ENCODE measurements at regions not wholly inside any gene's neighbourhood (a gene's known extent, or its start where the extent isn't known, plus 50 kb on each side); places are given as distances from the start of the nearest gene placed in this dataset.

GRCh38 chr2:53095664-53096063, 671.9 kb upstream of the CHAC2 start:
- H3K9ac ChIP-seq (ENCODE audit: low read depth in 1 of 3, low read length in 3 of 3) = no peak overlapping the region
- no peak overlapping the region for H3K27ac ChIP-seq (ENCODE audit: low read depth, low read length)

DNA sequence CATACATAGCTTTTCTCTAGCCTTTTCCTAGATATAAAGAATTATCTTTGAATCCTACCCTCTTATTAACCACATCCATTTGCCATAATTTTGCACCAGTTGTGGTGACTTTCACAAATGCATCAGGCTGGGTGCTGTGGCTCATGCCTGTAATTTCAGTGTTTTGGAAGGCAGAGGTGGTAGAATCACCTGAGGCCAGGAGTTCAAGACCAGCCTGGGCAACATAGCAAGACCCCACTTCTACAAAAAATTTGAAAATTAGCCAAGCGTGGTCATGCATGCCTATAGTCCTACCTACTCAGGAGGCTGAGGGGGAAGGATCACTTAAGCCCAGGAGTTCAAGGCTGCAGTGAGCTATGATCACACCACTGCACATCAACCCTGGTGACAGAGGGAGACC, 672.4 kb upstream of the CHAC2 start:
- Histone ChIP-seq H3K9me3 (ENCODE audit: control insufficient read depth in 3 of 3, low read length in 3 of 3) (no peaks in the 10 kb centered on the region), H3K27ac (ENCODE audit: low read depth, low read length) (no peak overlapping the region), H3K36me3 (ENCODE audit: control insufficient read depth in 3 of 3, insufficient read depth in 3 of 3, low read length in 3 of 3) (no peaks in the 10 kb centered on the region), H3K27me3 (ENCODE audit: control insufficient read depth in 3 of 3, insufficient read depth in 3 of 3, low read length in 3 of 3) (no peaks in the 10 kb centered on the region), H3K4me3 (ENCODE audit: low read length in 3 of 3) (no peak overlapping the region), H3K4me1 (ENCODE audit: control insufficient read depth in 3 of 3, insufficient read depth in 3 of 3, low read length in 3 of 3) (no peaks in the 10 kb centered on the region), H3K9ac (ENCODE audit: low read depth in 1 of 3, low read length in 3 of 3) (no peak overlapping the region)

More at GRCh38 chr2:53095664-53096063, 671.9 kb upstream of the CHAC2 start:
- H3K9me3 ChIP-seq (ENCODE audit: control insufficient read depth in 3 of 3, low read length in 3 of 3) = no peaks in the 10 kb centered on the region
- H3K4me1 ChIP-seq (ENCODE audit: control insufficient read depth in 3 of 3, insufficient read depth in 3 of 3, low read length in 3 of 3) = no peaks in the 10 kb centered on the region
- no peaks in the 10 kb centered on the region for H3K36me3 ChIP-seq (ENCODE audit: control insufficient read depth in 3 of 3, insufficient read depth in 3 of 3, low read length in 3 of 3)
- H3K4me3 ChIP-seq (ENCODE audit: low read length in 3 of 3) = no peak overlapping the region
- no peaks in the 10 kb centered on the region for H3K27me3 ChIP-seq (ENCODE audit: control insufficient read depth in 3 of 3, insufficient read depth in 3 of 3, low read length in 3 of 3)

GRCh38 chr2:53093355-53093754, 674.2 kb upstream of the CHAC2 start:
- H3K27me3 ChIP-seq (ENCODE audit: control insufficient read depth in 3 of 3, insufficient read depth in 3 of 3, low read length in 3 of 3) = no peaks in the 10 kb centered on the region
- H3K4me1 ChIP-seq (ENCODE audit: control insufficient read depth in 3 of 3, insufficient read depth in 3 of 3, low read length in 3 of 3) = no peaks in the 10 kb centered on the region
- no peak overlapping the region for H3K27ac ChIP-seq (ENCODE audit: low read depth, low read length)
- no peaks in the 10 kb centered on the region for H3K9me3 ChIP-seq (ENCODE audit: control insufficient read depth in 3 of 3, low read length in 3 of 3)
- no peak overlapping the region for H3K9ac ChIP-seq (ENCODE audit: low read depth in 1 of 3, low read length in 3 of 3)
- H3K4me3 ChIP-seq (ENCODE audit: low read length in 3 of 3) = no peak overlapping the region
- H3K36me3 ChIP-seq (ENCODE audit: control insufficient read depth in 3 of 3, insufficient read depth in 3 of 3, low read length in 3 of 3) = no peaks in the 10 kb centered on the region

DNA sequence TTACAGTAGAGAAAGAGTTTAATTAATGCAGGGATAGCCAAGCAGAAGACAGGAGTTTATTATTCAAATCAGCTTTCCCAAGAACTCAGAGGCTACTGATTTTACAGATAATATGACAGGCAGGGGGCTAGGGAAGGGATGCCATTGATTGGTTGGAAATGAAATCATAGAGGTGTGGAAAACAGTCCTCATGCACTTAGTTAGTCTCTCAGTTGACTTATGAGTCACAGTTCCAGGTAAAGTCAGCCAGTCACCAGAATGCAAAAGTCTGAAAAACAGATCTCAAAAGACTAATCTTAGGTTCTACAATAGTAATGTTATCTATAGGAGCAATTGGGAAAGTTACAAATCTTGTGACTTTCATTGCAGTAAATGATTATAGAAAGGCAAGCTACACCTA, 676.4 kb upstream of the CHAC2 start:
- Histone ChIP-seq H3K27me3 (ENCODE audit: control insufficient read depth in 3 of 3, insufficient read depth in 3 of 3, low read length in 3 of 3) (no peaks in the 10 kb centered on the region), H3K4me1 (ENCODE audit: control insufficient read depth in 3 of 3, insufficient read depth in 3 of 3, low read length in 3 of 3) (no peaks in the 10 kb centered on the region), H3K9ac (ENCODE audit: low read depth in 1 of 3, low read length in 3 of 3) (no peak overlapping the region), H3K9me3 (ENCODE audit: control insufficient read depth in 3 of 3, low read length in 3 of 3) (no peaks in the 10 kb centered on the region), H3K4me3 (ENCODE audit: low read length in 3 of 3) (no peak overlapping the region), H3K36me3 (ENCODE audit: control insufficient read depth in 3 of 3, insufficient read depth in 3 of 3, low read length in 3 of 3) (no peaks in the 10 kb centered on the region), H3K27ac (ENCODE audit: low read depth, low read length) (no peak overlapping the region)

DNA sequence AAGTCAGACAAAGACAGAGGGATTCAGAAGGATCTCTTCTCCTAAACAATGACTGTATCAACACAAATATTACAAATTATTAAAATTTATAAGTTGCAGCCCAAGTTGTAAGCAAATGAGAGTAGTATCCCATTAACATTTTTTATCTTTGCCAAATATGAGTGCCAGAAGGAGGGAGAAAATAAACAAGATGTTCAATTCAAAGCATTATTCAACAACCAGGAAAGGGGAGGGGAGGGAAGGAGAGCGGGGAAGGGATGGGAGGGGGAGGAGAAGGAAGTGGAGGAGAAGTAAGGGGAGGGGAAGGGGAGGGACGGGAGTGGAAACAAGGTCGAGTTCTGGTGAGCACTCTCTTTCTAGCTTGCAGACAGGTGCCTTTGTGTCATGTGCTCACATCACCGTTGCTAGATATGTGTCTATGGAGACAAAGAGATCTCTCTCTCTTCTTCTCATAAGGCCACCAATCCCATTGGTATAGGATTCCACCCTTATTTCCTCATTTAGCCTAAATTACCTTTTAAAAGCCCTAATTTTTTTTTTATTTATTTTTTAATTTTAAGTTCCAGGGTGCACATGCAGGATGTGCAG, 679.6 kb upstream of the CHAC2 start:
- no peaks in the 10 kb centered on the region for H3K27me3 ChIP-seq (ENCODE audit: control insufficient read depth in 3 of 3, insufficient read depth in 3 of 3, low read length in 3 of 3)

DNA sequence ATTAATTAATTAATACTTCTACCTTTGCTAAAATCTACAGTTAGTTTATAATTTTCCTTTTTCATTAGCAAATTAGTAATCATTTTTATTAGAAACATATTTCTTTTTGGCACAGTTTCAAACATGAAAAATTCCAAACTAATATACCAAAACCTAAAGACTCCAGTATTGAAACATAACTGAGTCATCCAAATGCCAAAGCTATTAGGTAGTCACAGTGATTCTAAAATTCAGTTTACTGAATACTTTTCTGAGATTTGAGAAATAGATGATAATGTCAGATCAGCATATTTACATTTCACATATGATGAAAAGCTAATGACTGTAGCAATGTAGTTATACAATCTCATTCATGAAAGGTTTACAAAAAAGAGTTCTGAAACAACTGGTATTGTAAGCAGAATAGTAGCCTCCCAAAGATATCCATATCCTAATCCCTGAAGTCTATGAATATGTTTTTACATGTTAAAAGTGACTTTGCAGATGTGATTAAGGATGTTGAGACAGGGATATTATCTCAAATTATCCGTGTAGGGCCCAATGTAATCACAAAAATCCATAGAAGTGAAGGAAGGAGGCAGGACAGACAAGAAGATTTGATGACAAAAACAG, 680.2 kb upstream of the CHAC2 start:
- no peaks in the 10 kb centered on the region for H3K27me3 ChIP-seq (ENCODE audit: control insufficient read depth in 3 of 3, insufficient read depth in 3 of 3, low read length in 3 of 3)
- no peaks in the 10 kb centered on the region for H3K4me1 ChIP-seq (ENCODE audit: control insufficient read depth in 3 of 3, insufficient read depth in 3 of 3, low read length in 3 of 3)
- no peak overlapping the region for H3K9ac ChIP-seq (ENCODE audit: low read depth in 1 of 3, low read length in 3 of 3)
- H3K27ac ChIP-seq (ENCODE audit: low read depth, low read length) = no peak overlapping the region
- H3K4me3 ChIP-seq (ENCODE audit: low read length in 3 of 3) = no peak overlapping the region
- no peaks in the 10 kb centered on the region for H3K9me3 ChIP-seq (ENCODE audit: control insufficient read depth in 3 of 3, low read length in 3 of 3)
- H3K36me3 ChIP-seq (ENCODE audit: control insufficient read depth in 3 of 3, insufficient read depth in 3 of 3, low read length in 3 of 3) = no peaks in the 10 kb centered on the region

More for the DNA sequence above, 679.6 kb upstream of the CHAC2 start:
- Histone ChIP-seq H3K9me3 (ENCODE audit: control insufficient read depth in 3 of 3, low read length in 3 of 3) (no peaks in the 10 kb centered on the region), H3K27ac (ENCODE audit: low read depth, low read length) (no peak overlapping the region), H3K9ac (ENCODE audit: low read depth in 1 of 3, low read length in 3 of 3) (no peak overlapping the region), H3K4me1 (ENCODE audit: control insufficient read depth in 3 of 3, insufficient read depth in 3 of 3, low read length in 3 of 3) (no peaks in the 10 kb centered on the region), H3K4me3 (ENCODE audit: low read length in 3 of 3) (no peak overlapping the region), H3K36me3 (ENCODE audit: control insufficient read depth in 3 of 3, insufficient read depth in 3 of 3, low read length in 3 of 3) (no peaks in the 10 kb centered on the region)

DNA sequence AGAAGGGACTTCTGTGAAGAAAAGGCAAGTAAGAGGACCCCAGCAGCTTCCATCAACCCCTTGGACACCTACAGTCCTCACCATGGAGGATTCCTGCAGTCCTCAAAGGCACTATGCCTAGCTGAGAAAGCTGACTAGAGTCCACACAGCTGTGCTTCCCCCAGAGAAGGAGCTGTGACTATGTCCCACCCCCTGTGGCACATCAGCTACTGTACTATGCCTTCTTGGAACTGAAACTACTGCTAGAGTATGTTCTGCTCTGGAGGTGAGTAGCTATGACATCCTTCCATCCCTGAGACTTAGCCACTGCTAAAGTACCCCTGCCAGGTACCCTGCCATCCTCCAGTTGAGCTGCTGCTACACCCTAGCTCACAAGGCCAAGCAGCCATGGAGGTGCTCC, 690.2 kb upstream of the CHAC2 start:
- Histone ChIP-seq H3K9ac (ENCODE audit: low read depth in 1 of 3, low read length in 3 of 3) (no peak overlapping the region), H3K4me3 (ENCODE audit: low read length in 3 of 3) (no peak overlapping the region), H3K27me3 (ENCODE audit: control insufficient read depth in 3 of 3, insufficient read depth in 3 of 3, low read length in 3 of 3) (no peaks in the 10 kb centered on the region), H3K27ac (ENCODE audit: low read depth, low read length) (no peak overlapping the region), H3K4me1 (ENCODE audit: control insufficient read depth in 3 of 3, insufficient read depth in 3 of 3, low read length in 3 of 3) (no peaks in the 10 kb centered on the region), H3K36me3 (ENCODE audit: control insufficient read depth in 3 of 3, insufficient read depth in 3 of 3, low read length in 3 of 3) (no peaks in the 10 kb centered on the region), H3K9me3 (ENCODE audit: control insufficient read depth in 3 of 3, low read length in 3 of 3) (peaks cover 2 to 4% (median 3%) of the 10 kb centered on the region in 3 donors)

DNA sequence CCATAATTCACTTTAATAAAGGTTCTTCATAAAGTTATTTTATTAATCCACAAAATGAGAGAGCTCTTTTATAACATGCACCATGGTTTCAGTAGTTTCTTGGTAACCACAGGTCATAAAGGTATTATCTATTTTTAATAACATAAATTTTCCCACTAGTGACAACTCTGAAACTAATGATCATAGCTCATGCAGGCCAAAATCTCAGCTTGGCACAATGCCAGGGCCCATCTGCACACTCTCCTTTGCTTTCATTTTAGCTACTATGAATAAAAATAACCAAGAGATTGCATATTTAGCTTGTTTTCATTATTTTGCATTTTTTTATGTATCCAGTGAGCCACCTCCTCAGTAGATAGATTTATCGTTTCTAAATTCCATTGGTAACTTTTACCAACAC, 691.8 kb upstream of the CHAC2 start:
- H3K27me3 ChIP-seq (ENCODE audit: control insufficient read depth in 3 of 3, insufficient read depth in 3 of 3, low read length in 3 of 3) = no peaks in the 10 kb centered on the region
- no peaks in the 10 kb centered on the region for H3K4me1 ChIP-seq (ENCODE audit: control insufficient read depth in 3 of 3, insufficient read depth in 3 of 3, low read length in 3 of 3)
- no peaks in the 10 kb centered on the region for H3K36me3 ChIP-seq (ENCODE audit: control insufficient read depth in 3 of 3, insufficient read depth in 3 of 3, low read length in 3 of 3)
- H3K9ac ChIP-seq (ENCODE audit: low read depth in 1 of 3, low read length in 3 of 3) = no peak overlapping the region
- peaks cover 0 to 2% (median 0%) of the 10 kb centered on the region in 3 donors for H3K9me3 ChIP-seq (ENCODE audit: control insufficient read depth in 3 of 3, low read length in 3 of 3)
- H3K4me3 ChIP-seq (ENCODE audit: low read length in 3 of 3) = no peak overlapping the region
- H3K27ac ChIP-seq (ENCODE audit: low read depth, low read length) = no peak overlapping the region

- Histone ChIP-seq H3K4me3 (ENCODE audit: low read length in 3 of 3) (no peak overlapping the region), H3K27me3 (ENCODE audit: control insufficient read depth in 3 of 3, insufficient read depth in 3 of 3, low read length in 3 of 3) (no peaks in the 10 kb centered on the region), H3K9ac (ENCODE audit: low read depth in 1 of 3, low read length in 3 of 3) (no peak overlapping the region), H3K36me3 (ENCODE audit: control insufficient read depth in 3 of 3, insufficient read depth in 3 of 3, low read length in 3 of 3) (no peaks in the 10 kb centered on the region), H3K4me1 (ENCODE audit: control insufficient read depth in 3 of 3, insufficient read depth in 3 of 3, low read length in 3 of 3) (no peaks in the 10 kb centered on the region), H3K27ac (ENCODE audit: low read depth, low read length) (no peak overlapping the region), H3K9me3 (ENCODE audit: control insufficient read depth in 3 of 3, low read length in 3 of 3) (no peaks in the 10 kb centered on the region)
Observed at GRCh38 chr2:53067533-53067932, 700.1 kb upstream of the CHAC2 start.

DNA sequence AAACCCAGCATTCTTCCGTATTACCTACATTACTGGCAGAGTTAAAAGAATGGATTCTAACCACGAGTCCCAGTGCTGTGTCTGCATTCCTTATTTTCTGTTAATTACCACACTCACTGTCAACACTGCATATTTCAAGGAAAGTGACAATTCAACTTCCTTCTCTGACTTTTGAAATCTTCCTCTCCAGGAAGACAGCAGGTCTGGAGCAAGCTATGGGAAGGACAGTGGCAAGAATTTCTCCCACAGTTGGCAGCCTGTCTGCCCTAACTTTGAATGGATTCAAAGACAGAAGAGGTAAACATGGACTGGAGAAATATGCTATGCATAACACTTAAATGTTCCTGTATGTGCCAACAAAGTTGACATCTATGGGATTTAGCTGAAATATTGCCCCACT, 700.5 kb upstream of the CHAC2 start:
- H3K4me1 ChIP-seq (ENCODE audit: control insufficient read depth in 3 of 3, insufficient read depth in 3 of 3, low read length in 3 of 3) = no peaks in the 10 kb centered on the region
- H3K9me3 ChIP-seq (ENCODE audit: control insufficient read depth in 3 of 3, low read length in 3 of 3) = no peaks in the 10 kb centered on the region
- no peak overlapping the region for H3K27ac ChIP-seq (ENCODE audit: low read depth, low read length)
- H3K36me3 ChIP-seq (ENCODE audit: control insufficient read depth in 3 of 3, insufficient read depth in 3 of 3, low read length in 3 of 3) = no peaks in the 10 kb centered on the region
- no peak overlapping the region for H3K4me3 ChIP-seq (ENCODE audit: low read length in 3 of 3)
- no peaks in the 10 kb centered on the region for H3K27me3 ChIP-seq (ENCODE audit: control insufficient read depth in 3 of 3, insufficient read depth in 3 of 3, low read length in 3 of 3)
- no peak overlapping the region for H3K9ac ChIP-seq (ENCODE audit: low read depth in 1 of 3, low read length in 3 of 3)
